ENCODE measurements at regions not wholly inside any gene's neighbourhood (a gene's known extent, or its start where the extent isn't known, plus 50 kb on each side); places are given as distances from the start of the nearest gene placed in this dataset.

DNA sequence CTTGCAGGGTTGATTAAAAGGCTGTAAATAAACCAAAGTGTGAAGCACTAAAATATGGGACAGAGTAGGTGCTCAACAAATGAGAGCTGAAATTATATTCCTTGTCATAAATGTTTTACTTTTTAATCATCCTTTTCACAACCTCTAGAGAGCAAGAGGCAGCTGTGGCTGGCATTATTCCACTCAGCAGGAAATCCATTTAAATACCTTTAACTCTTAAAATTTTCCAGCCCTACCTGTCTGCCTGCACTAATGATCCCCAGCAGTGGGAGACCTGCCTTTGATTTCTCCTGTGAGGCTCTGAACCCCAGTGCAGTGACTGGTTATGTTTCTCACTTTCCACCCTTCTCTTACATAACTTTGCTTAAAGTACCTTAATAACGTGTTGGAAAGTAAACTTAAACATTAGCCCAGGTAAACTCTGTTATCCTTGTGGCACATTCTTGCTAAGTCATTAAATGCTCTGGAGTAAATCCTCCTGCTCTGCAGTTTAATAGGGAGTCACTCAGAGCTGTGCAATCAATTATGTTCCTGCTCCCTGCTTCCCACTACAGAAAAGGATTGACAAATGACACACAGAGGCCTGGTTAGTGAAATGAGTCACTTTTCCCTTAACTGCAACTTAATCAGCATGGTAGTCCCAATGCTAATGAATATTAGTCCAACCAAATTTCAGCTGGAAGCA, 755.7 kb upstream of the USP15 start:
- H4K91ac ChIP-seq (replicated peaks; ENCODE audit: insufficient read length, low read length): no peak overlapping the region
- peak overlapping the region; percentile 2 to 6; a peak in 1 of 4 replicates for H3K4me2 ChIP-seq (ENCODE audit: insufficient read depth in 1 of 2, low read depth in 2 of 2, low read length in 2 of 2)
- H3K56ac ChIP-seq (replicated peaks; ENCODE audit: insufficient read length, low read depth, low read length): no peak overlapping the region
- H2BK5ac ChIP-seq (ENCODE audit: low read depth, low read length): peak overlapping the region; percentile 2; the same call in 1 of the 2 replicates
- no peak overlapping the region; the same call in 1 of the 2 replicates for H2AFZ ChIP-seq (ENCODE audit: low read length)
- no peak overlapping the region for H2BK15ac ChIP-seq (ENCODE audit: low read length)
- H3K9me3 ChIP-seq (ENCODE audit: insufficient read depth in 2 of 2, low read depth in 1 of 2, low read length in 1 of 2): peaks cover 5 to 9% of the 10 kb centered on the region in 2 experiments; a peak in 1 of 4 replicates
- peak overlapping the region; percentile 39 for H4K5ac ChIP-seq (ENCODE audit: insufficient read length, low read depth, low read length)
- POLR2A ChIA-PET (ENCODE audit: partially characterized antibody): no interaction called here
- H3K27me3 ChIP-seq (replicated peaks in 1 of 4; ENCODE audit: control insufficient read depth in 3 of 4, extremely low read depth in 1 of 4, insufficient read depth in 3 of 4, low read length in 3 of 4): no peaks in the 10 kb centered on the region
- H3K27ac ChIP-seq (ENCODE audit: low read depth, low read length): no peak overlapping the region
- H4K8ac ChIP-seq (ENCODE audit: extremely low read depth, insufficient read depth, low read length): no peak overlapping the region
- H3K14ac ChIP-seq (ENCODE audit: insufficient read length): no peak overlapping the region
- no peaks in the 10 kb centered on the region for H3K79me1 ChIP-seq (ENCODE audit: low read depth, low read length)
- H3K23me2 ChIP-seq (ENCODE audit: low read depth, low read length): no peaks in the 10 kb centered on the region
- no peak overlapping the region for H3K4ac ChIP-seq (replicated peaks; ENCODE audit: insufficient read length, low read depth, low read length)
- 5% methylated on average over 1 of the region's 1 CpG; no CpG with 5 or more reads in 1 of the 2 experiments for WGBS, 2 experiments (ENCODE audit: extremely low coverage in 1 of 2, insufficient coverage in 1 of 2, insufficient read length in 1 of 2, insufficient replicate concordance in 2 of 2, low coverage in 1 of 2, low lambda C conversion rate in 2 of 2, missing lambda C conversion rate in 1 of 2)
- H3K4me3 ChIP-seq (ENCODE audit: extremely low read depth in 1 of 4, insufficient read depth in 2 of 4, low read depth in 3 of 4, low read length in 4 of 4): peak overlapping the region in 1 of 4 experiments; percentile 18; a peak in 1 of 8 replicates
- H3K9ac ChIP-seq (replicated peaks in 1 of 4; ENCODE audit: extremely low read depth in 1 of 4, low read depth in 3 of 4, low read length in 3 of 4): no peak overlapping the region
- no peak overlapping the region for H3K23ac ChIP-seq (ENCODE audit: insufficient read length)
- peaks cover 0 to 8% (median 2%) of the 10 kb centered on the region in 4 experiments; a peak in 2 of 8 replicates for H3K36me3 ChIP-seq (ENCODE audit: control insufficient read depth in 2 of 4, insufficient read depth in 4 of 4, low read length in 3 of 4)
- FAIRE-seq (peak; percentile 88), DNase-seq (ENCODE audit: low read depth in 1 of 2, low spot score in 2 of 2) (peak in 1 of 2 experiments; percentile 23)
- H2BK12ac ChIP-seq (ENCODE audit: low read depth, low read length): no peak overlapping the region
- peak overlapping the region; percentile 26; the same call in 1 of the 2 replicates for H3K18ac ChIP-seq (ENCODE audit: extremely low read depth, low read length)
- CTCF ChIA-PET (ENCODE audit: partially characterized antibody): interaction anchor here (0.8 kb wide), 2 partner anchors 9 to 11 kb away, joined by 3 read pairs; no protein-coding TSS in a partner anchor
- no peaks in the 10 kb centered on the region for H4K20me1 ChIP-seq (replicated peaks in 1 of 2; ENCODE audit: control insufficient read depth in 1 of 2, insufficient read depth in 2 of 2, low read length in 2 of 2)
- H2BK120ac ChIP-seq (replicated peaks; ENCODE audit: low read depth, low read length): peak overlapping the region; percentile 68
- no peak overlapping the region for H2AK5ac ChIP-seq (ENCODE audit: low read depth, low read length)
- no peak overlapping the region for H2BK20ac ChIP-seq (ENCODE audit: low read length)
- no peaks in the 10 kb centered on the region for H3K79me2 ChIP-seq (ENCODE audit: control insufficient read depth in 1 of 2, insufficient read depth in 2 of 2, low read length in 2 of 2)
- H3K4me1 ChIP-seq (replicated peaks in 1 of 4; ENCODE audit: control insufficient read depth in 3 of 4, insufficient read depth in 4 of 4, low read length in 3 of 4): peaks cover 1 to 21% (median 8%) of the 10 kb centered on the region in 4 experiments; a peak in 5 of 7 replicates
- TF ChIP-seq NANOG (IDR thresholded peaks at IDR 0.05; ENCODE audit: insufficient read depth, low read depth, low read length, poor library complexity, severe bottlenecking) (peak; percentile 50), ZNF274 (IDR thresholded peaks at IDR 0.05; ENCODE audit: borderline replicate concordance, extremely low read depth, low read length) (no peak), TEAD4 (IDR thresholded peaks at IDR 0.05; ENCODE audit: low read depth, low read length) (peak; percentile 26; the same call in 1 of the 2 replicates)
